GM06990 (cell line): ENCODE measurements at regions not wholly inside any gene's neighbourhood (a gene's known extent, or its start where the extent isn't known, plus 50 kb on each side); places are given as distances from the start of the nearest gene placed in this dataset.

ENCODE experiments used
- DNase-seq: peaks from one replicate; pipeline ENCODE4 v3.0.0-alpha.2; 2011; ENCODE audit not compliant: insufficient read length; ENCODE audit errors: extremely low read depth
- H3K27me3 ChIP-seq: replicated peaks from 2 replicates; pipeline ENCODE4 v1.6.0; 2011; ENCODE audit warnings: low read length; ENCODE audit not compliant: control insufficient read depth, insufficient read depth
- H3K36me3 ChIP-seq: 2 replicates; pipeline ENCODE4 v1.5.1; 2011; ENCODE audit warnings: low read length; ENCODE audit not compliant: control insufficient read depth, insufficient read depth
- H3K4me3 ChIP-seq: replicated peaks from 2 replicates; pipeline ENCODE4 v1.5.1; 2011; ENCODE audit warnings: low read depth, mild to moderate bottlenecking, control low read depth, low read length
- CTCF ChIP-seq: IDR thresholded peaks from 2 replicates; pipeline ENCODE4 v1.5.1; 2011; ENCODE audit warnings: low read length, control low read depth, mild to moderate bottlenecking, inconsistent platforms; ENCODE audit not compliant: insufficient read depth, poor library complexity, severe bottlenecking

GRCh38 chr2:128682729-128683284, 364.1 kb upstream of the HS6ST1 start:
- Histone ChIP-seq H3K27me3 (no peaks in the 10 kb centered on the region; the same call in 1 of the 2 replicates), H3K4me3 (no peak overlapping the region), H3K36me3 (no peaks in the 10 kb centered on the region)
- no peak for TF ChIP-seq CTCF
- no peak for DNase-seq

GRCh38 chr2:128684523-128684922, 365.9 kb upstream of the HS6ST1 start:
- Histone ChIP-seq H3K36me3 (no peaks in the 10 kb centered on the region), H3K4me3 (no peak overlapping the region), H3K27me3 (no peaks in the 10 kb centered on the region; the same call in 1 of the 2 replicates)
- no peak for TF ChIP-seq CTCF
- no peak for DNase-seq

- no peak for TF ChIP-seq CTCF
- no peak for DNase-seq
- Histone ChIP-seq H3K4me3 (no peak overlapping the region), H3K27me3 (no peaks in the 10 kb centered on the region; the same call in 1 of the 2 replicates), H3K36me3 (no peaks in the 10 kb centered on the region)
These were observed 367.3 kb upstream of the HS6ST1 start for GRCh38 chr2:128685841-128686496.

- Histone ChIP-seq H3K4me3 (no peak overlapping the region), H3K36me3 (no peaks in the 10 kb centered on the region), H3K27me3 (no peaks in the 10 kb centered on the region; the same call in 1 of the 2 replicates)
- no peak for DNase-seq
- no peak for TF ChIP-seq CTCF
These were observed 367.8 kb upstream of the HS6ST1 start for GRCh38 chr2:128686497-128686859.

GRCh38 chr2:128686881-128687555, 368.4 kb upstream of the HS6ST1 start:
- Histone ChIP-seq H3K36me3 (no peaks in the 10 kb centered on the region), H3K4me3 (no peak overlapping the region), H3K27me3 (no peaks in the 10 kb centered on the region; the same call in none of the 2 replicates)
- DNase-seq: no peak
- TF ChIP-seq CTCF: no peak
